CD4-positive, alpha-beta T cell (primary cell): ENCODE measurements at regions not wholly inside any gene's neighbourhood (a gene's known extent, or its start where the extent isn't known, plus 50 kb on each side); places are given as distances from the start of the nearest gene placed in this dataset.

Experiments used
- ATAC-seq: fragments of 200-7000 bp; cut with Tn5 transposase; one replicate; pipeline ENCODE4 v1.10.0; 2022; ENCODE audit warnings: mild to moderate bottlenecking; ENCODE audit not compliant: poor library complexity
- CTCF ChIA-PET: fragments of 350-600 bp; sonication (Branson Sonifier 250); formaldehyde crosslinking; loops from one replicate; lab custom pipeline; 2021; ENCODE audit warnings: antibody characterized with exemption, inconsistent platforms; lab: Charles Lee
- POLR2A ChIA-PET: fragments of 350-600 bp; sonication (Branson Sonifier 250); formaldehyde crosslinking; loops from one replicate; lab custom pipeline; 2021; ENCODE audit warnings: antibody characterized with exemption, inconsistent platforms; lab: Charles Lee
- DNase-seq, 14 experiments: peaks; one replicate each; pipeline ENCODE4 v3.0.0-alpha.2; 2013 to 2020; ENCODE audit warnings: mixed read lengths in 2 of 14
- H3K27ac ChIP-seq, 2 donors: one replicate each; pipeline versions ENCODE4 v1.5.1 to v1.7.0; 2013; ENCODE audit warnings: low read length in 2 of 2, low read depth in 1 of 2, mild to moderate bottlenecking in 1 of 2
- H3K27me3 ChIP-seq, 2 experiments: 1 replicate in 1 of 2; 2 replicates in 1 of 2; pipeline versions ENCODE4 v1.6.1 to v1.7.0; 2013; ENCODE audit warnings: low read length in 2 of 2, control low read depth in 1 of 2, mild to moderate bottlenecking in 1 of 2, moderate library complexity in 1 of 2; ENCODE audit not compliant: insufficient read depth in 2 of 2, control insufficient read depth in 1 of 2
- H3K36me3 ChIP-seq: one replicate; pipeline ENCODE4 v1.6.1; 2013; ENCODE audit warnings: low read length, control low read depth; ENCODE audit not compliant: insufficient read depth
- H3K4me1 ChIP-seq: one replicate; pipeline ENCODE4 v1.6.1; 2013; ENCODE audit warnings: low read length, control low read depth; ENCODE audit not compliant: insufficient read depth
- H3K4me3 ChIP-seq: one replicate; pipeline ENCODE4 v1.5.1; 2013; ENCODE audit warnings: mild to moderate bottlenecking, low read length, moderate library complexity
- H3K9me3 ChIP-seq, 2 experiments: 1 replicate in 1 of 2; 2 replicates in 1 of 2; pipeline versions ENCODE4 v1.6.1 to v1.7.0; 2013; ENCODE audit warnings: low read length in 2 of 2, mild to moderate bottlenecking in 2 of 2, control low read depth in 1 of 2, moderate library complexity in 1 of 2; ENCODE audit not compliant: control insufficient read depth in 1 of 2, insufficient read depth in 1 of 2
- H3K27ac Mint-ChIP-seq: one replicate; pipeline ENCODE4 v1.8.0; 2020; ENCODE audit warnings: mixed read lengths
- H3K27me3 Mint-ChIP-seq: one replicate; pipeline ENCODE4 v1.8.0; 2021; ENCODE audit warnings: mixed read lengths
- H3K36me3 Mint-ChIP-seq: one replicate; pipeline ENCODE4 v1.8.0; 2021; ENCODE audit warnings: low read depth, mixed read lengths
- H3K4me1 Mint-ChIP-seq: one replicate; pipeline ENCODE4 v1.8.0; 2021; ENCODE audit warnings: low read depth, mixed read lengths
- H3K4me3 Mint-ChIP-seq: one replicate; pipeline ENCODE4 v1.8.0; 2020; ENCODE audit warnings: mild to moderate bottlenecking, mixed read lengths
- H3K9me3 Mint-ChIP-seq: one replicate; pipeline ENCODE4 v1.8.0; 2020; ENCODE audit warnings: mixed read lengths
- intact Hi-C, 2 experiments: fragments of 100-400 bp; cut with DNase I in 1 of 2; cut with micrococcal nuclease in 1 of 2; formaldehyde crosslinking; loops; one replicate each; pipeline versions ENCODE4 v1.15.1 to v1.9.0; 2023 to 2025; cut with DNase I, micrococcal nuclease
- TF ChIP-seq, protein P1 (sequence below): fragments of 200-600 bp; IDR thresholded peaks from one replicate; pipeline ENCODE4 v1.8.0; 2022; ENCODE audit warnings: antibody characterized with exemption, mild to moderate bottlenecking

DNA sequence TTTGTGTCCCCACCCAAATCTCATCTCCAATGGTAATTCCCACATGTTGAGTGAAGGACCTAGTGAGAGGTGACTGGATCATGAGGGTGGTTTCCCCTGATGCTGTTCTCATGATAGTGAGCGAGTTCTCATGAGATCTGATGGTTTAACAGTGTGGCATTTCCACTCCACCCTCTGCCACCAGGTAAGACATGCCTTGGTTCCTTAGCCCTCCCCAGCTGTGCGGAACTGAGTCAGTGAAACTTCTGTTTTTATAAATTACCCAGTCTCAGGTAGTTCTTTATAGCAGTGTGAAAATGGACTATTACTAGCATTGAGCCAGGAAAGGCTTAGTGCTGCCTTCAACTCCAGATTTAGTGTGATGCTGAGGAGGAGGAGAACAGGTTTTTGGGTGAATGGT is 222.2 kb downstream of the ADRA2A start:
- intact Hi-C loops: no loop called here
- ChIA-PET POLR2A (no interaction called here), CTCF (no interaction called here)
- H3K4me1 Mint-ChIP-seq: no peaks in the 10 kb centered on the region
- no peaks in the 10 kb centered on the region for H3K36me3 Mint-ChIP-seq
- TF ChIP-seq, protein P1, sequence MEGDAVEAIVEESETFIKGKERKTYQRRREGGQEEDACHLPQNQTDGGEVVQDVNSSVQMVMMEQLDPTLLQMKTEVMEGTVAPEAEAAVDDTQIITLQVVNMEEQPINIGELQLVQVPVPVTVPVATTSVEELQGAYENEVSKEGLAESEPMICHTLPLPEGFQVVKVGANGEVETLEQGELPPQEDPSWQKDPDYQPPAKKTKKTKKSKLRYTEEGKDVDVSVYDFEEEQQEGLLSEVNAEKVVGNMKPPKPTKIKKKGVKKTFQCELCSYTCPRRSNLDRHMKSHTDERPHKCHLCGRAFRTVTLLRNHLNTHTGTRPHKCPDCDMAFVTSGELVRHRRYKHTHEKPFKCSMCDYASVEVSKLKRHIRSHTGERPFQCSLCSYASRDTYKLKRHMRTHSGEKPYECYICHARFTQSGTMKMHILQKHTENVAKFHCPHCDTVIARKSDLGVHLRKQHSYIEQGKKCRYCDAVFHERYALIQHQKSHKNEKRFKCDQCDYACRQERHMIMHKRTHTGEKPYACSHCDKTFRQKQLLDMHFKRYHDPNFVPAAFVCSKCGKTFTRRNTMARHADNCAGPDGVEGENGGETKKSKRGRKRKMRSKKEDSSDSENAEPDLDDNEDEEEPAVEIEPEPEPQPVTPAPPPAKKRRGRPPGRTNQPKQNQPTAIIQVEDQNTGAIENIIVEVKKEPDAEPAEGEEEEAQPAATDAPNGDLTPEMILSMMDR: no peak
- ATAC-seq (no peak), DNase-seq (no peak)
- Histone ChIP-seq H3K27ac (no peak overlapping the region), H3K36me3 (no peaks in the 10 kb centered on the region), H3K27me3 (peaks cover 0 to 2% of the 10 kb centered on the region in 2 experiments), H3K9me3 (no peaks in the 10 kb centered on the region), H3K4me3 (no peak overlapping the region), H3K4me1 (no peaks in the 10 kb centered on the region)
- H3K4me3 Mint-ChIP-seq: no peak overlapping the region
- no peak overlapping the region for H3K27ac Mint-ChIP-seq
- H3K27me3 Mint-ChIP-seq: peaks cover 59% of the 10 kb centered on the region
- H3K9me3 Mint-ChIP-seq: no peaks in the 10 kb centered on the region

DNA sequence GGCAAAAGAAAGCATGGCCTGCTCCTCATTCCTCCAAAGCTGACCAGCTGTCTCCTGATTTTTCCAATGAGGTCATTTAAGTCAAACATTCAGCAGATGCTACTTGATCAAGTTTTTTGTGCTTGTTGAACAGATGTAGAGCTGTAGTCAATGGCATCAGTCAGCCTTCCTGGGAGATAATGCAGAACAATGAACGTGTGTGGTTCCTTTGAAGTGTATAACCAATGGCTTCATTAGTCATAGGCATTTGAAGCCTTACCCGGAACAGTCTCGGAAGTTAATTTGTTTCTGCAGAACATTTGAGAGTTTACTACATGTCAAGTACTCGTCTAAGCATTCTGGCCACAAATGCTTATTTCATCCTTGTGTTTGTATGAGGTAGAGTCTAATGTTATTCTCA is 227.1 kb downstream of the ADRA2A start:
- ATAC-seq (no peak), DNase-seq (no peak)
- peaks cover 43% of the 10 kb centered on the region for H3K27me3 Mint-ChIP-seq
- Histone ChIP-seq H3K27me3 (peaks cover 0 to 2% of the 10 kb centered on the region in 2 experiments), H3K9me3 (no peaks in the 10 kb centered on the region), H3K27ac (no peak overlapping the region), H3K4me1 (no peaks in the 10 kb centered on the region), H3K36me3 (no peaks in the 10 kb centered on the region), H3K4me3 (no peak overlapping the region)
- ChIA-PET POLR2A (no interaction called here), CTCF (no interaction called here)
- intact Hi-C loops: no loop called here
- no peaks in the 10 kb centered on the region for H3K36me3 Mint-ChIP-seq
- no peaks in the 10 kb centered on the region for H3K9me3 Mint-ChIP-seq
- H3K4me1 Mint-ChIP-seq: no peaks in the 10 kb centered on the region
- H3K27ac Mint-ChIP-seq: no peak overlapping the region
- TF ChIP-seq, protein P1: no peak
- no peak overlapping the region for H3K4me3 Mint-ChIP-seq

DNA sequence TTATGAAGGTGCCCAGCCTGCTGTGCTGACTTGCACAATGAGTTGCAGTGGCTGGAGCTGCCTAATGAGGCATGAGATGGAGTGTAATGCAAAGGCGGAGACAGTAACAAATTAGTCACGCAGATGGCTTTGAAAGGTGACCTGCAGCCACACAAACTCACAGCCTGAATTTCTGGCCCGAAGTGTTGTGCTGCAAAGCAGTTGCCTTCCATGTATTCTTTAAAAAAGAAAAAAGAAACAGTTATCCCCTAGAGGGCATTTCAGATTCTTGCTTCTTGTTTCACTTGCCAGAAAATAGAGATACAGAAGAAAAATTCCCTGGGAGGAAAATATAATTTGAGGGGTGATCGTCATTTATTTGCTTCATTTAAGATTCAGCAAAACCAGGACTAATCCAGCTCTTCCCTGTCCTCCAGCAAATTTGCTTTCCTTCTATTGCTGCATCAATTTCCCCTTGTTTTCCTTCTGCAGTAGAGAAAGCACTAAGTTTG is 239.9 kb downstream of the ADRA2A start:
- H3K27me3 ChIP-seq: peaks cover 2 to 15% of the 10 kb centered on the region in 2 experiments
- no peaks in the 10 kb centered on the region for H3K36me3 ChIP-seq
- H3K4me1 ChIP-seq: no peaks in the 10 kb centered on the region
- ChIA-PET CTCF (no interaction called here), POLR2A (no interaction called here)
- Mint-ChIP-seq H3K4me1 (no peaks in the 10 kb centered on the region), H3K27me3 (peaks cover 43% of the 10 kb centered on the region), H3K36me3 (no peaks in the 10 kb centered on the region), H3K27ac (no peak overlapping the region), H3K9me3 (no peaks in the 10 kb centered on the region), H3K4me3 (no peak overlapping the region)
- H3K27ac ChIP-seq: no peak overlapping the region
- ATAC-seq: no peak
- H3K4me3 ChIP-seq: no peak overlapping the region
- H3K9me3 ChIP-seq: no peaks in the 10 kb centered on the region
- intact Hi-C loops: no loop called here
- no peak for DNase-seq
- TF ChIP-seq, protein P1: no peak
